ENCODE measurements at regions not wholly inside any gene's neighbourhood (a gene's known extent, or its start where the extent isn't known, plus 50 kb on each side); places are given as distances from the start of the nearest gene placed in this dataset.

DNA sequence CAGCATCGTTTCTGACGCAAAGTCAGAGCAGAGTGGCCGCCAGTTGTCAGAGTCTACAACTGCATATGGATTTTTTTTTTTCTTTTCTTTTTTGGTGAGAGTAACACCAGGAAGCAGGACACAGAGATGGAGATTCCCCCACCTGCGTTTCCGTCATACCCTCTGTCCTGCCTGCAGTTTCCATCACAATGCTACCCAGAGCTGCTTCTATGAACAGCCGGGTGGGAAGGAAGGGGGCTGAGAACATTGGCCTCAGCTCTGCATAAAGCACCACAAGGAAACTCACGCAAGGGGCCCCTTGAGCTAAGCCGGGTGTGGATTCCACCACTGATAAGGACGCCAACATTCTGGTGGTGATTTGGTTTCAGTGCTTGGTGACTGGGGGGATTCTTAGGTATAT is 183.5 kb upstream of the AFDN start:
- no peak for DNase-seq
- no peaks in the 10 kb centered on the region for H3K36me3 Mint-ChIP-seq (ENCODE audit: low read depth)
- no peak overlapping the region for H3K27ac Mint-ChIP-seq
- H3K9me3 Mint-ChIP-seq = no peaks in the 10 kb centered on the region
- H3K27me3 Mint-ChIP-seq = peaks cover 27% of the 10 kb centered on the region
- H3K4me1 Mint-ChIP-seq (ENCODE audit: low read depth) = peaks cover 1% of the 10 kb centered on the region
- no peak overlapping the region for H3K4me3 Mint-ChIP-seq

DNA sequence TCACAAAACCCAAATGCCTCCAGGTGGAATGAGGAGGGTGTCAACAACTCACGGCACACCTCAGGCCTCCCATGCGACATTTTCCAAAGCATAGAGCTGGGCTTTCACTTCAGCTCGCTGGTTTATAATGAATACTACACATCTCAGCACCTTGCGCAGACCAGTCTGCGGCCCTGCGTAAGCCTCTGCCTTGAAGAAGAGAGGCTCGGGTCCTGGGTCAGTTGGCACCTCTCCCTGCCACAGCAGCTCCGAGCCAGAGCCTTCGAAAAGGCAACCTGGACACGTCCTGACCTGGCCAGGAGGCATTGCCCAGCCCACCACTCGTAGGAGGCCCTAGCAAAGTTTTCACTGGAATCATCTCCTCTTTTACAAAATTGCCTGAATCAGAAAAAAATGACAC is 183.0 kb upstream of the AFDN start:
- DNase-seq = no peak
- Mint-ChIP-seq H3K27me3 (peaks cover 27% of the 10 kb centered on the region), H3K36me3 (ENCODE audit: low read depth) (no peaks in the 10 kb centered on the region), H3K4me3 (no peak overlapping the region), H3K4me1 (ENCODE audit: low read depth) (peaks cover 1% of the 10 kb centered on the region), H3K9me3 (no peaks in the 10 kb centered on the region), H3K27ac (no peak overlapping the region)

DNA sequence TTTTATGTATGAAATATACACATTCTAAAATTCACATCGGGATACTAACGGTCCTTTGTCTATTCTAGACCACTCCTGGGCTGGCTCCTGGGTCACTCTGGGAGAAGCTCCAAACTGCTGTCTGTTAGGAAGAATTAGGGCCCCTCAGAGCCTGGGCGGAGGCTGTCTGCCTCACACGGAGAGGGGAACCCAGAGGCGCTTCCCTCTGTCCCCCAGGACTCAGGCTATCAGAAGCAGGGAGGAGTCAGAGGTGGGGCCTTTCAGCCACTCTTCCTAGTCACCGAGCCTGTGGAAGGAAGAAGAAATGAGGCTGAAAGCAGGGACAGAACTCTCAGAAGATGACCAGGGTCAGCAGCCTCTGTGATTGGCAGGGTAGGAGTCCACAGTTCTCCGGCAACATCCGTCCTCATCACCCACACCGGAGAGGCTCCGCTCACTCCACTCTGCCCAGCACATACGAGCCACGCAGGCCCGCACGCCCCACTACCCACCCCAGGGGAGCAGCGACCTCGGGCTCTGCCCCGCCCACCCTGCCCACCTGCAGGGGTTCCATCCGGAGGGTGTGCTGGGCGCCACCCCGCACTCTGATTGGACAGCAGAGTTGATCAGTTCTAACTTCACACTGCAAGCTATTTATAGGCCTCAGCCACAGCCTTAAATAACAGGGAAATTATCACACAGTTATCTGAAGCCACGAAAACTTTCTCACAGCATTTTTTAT is 182.1 kb upstream of the AFDN start:
- Mint-ChIP-seq H3K9me3 (no peaks in the 10 kb centered on the region), H3K36me3 (ENCODE audit: low read depth) (no peaks in the 10 kb centered on the region), H3K4me1 (ENCODE audit: low read depth) (peaks cover 1% of the 10 kb centered on the region), H3K27ac (no peak overlapping the region), H3K27me3 (peaks cover 29% of the 10 kb centered on the region), H3K4me3 (no peak overlapping the region)
- no peak for DNase-seq

DNA sequence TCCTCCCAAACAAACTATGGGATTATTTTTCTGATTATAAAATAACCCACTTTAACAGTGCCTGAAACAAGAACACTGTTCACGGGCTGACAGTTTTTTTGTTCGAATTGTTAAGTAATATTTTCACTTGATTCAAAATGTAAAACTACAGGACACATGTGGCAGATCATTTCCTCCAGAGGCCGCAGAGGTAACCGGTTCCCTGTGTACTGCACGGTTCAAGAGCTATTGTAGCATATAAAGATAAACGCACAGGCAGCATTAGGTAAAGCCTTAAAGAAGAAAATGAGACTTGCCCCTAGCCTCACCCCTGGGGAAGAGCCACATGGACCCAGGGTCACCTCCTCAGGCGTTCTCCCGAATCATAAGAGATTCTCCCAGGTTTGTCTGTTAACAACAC is 181.3 kb upstream of the AFDN start:
- Mint-ChIP-seq H3K4me3 (no peak overlapping the region), H3K36me3 (ENCODE audit: low read depth) (no peaks in the 10 kb centered on the region), H3K4me1 (ENCODE audit: low read depth) (peaks cover 1% of the 10 kb centered on the region), H3K27me3 (peaks cover 36% of the 10 kb centered on the region), H3K9me3 (no peaks in the 10 kb centered on the region), H3K27ac (no peak overlapping the region)
- no peak for DNase-seq

DNA sequence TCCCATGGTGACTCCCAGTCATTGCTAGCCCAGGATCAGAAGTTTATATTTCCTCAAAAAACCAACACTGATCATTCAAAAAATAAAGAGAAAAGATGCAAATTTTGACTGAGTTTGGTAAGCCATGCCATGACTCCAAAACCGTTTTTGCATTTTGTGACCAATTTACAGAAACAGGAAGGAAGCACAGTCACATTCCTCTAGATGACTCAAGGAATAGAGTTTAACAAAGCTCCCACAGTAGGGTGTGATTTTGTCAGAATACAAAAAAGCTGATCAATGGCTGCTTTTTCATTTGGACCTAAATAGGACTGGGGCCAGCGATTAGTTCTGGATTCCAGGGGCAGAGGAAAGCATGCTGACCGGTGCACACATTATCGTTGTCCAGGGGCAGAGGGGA is 179.4 kb upstream of the AFDN start:
- Mint-ChIP-seq H3K36me3 (ENCODE audit: low read depth) (no peaks in the 10 kb centered on the region), H3K27ac (no peak overlapping the region), H3K4me3 (no peak overlapping the region), H3K27me3 (peaks cover 36% of the 10 kb centered on the region), H3K9me3 (no peaks in the 10 kb centered on the region), H3K4me1 (ENCODE audit: low read depth) (peaks cover 1% of the 10 kb centered on the region)
- no peak for DNase-seq

DNA sequence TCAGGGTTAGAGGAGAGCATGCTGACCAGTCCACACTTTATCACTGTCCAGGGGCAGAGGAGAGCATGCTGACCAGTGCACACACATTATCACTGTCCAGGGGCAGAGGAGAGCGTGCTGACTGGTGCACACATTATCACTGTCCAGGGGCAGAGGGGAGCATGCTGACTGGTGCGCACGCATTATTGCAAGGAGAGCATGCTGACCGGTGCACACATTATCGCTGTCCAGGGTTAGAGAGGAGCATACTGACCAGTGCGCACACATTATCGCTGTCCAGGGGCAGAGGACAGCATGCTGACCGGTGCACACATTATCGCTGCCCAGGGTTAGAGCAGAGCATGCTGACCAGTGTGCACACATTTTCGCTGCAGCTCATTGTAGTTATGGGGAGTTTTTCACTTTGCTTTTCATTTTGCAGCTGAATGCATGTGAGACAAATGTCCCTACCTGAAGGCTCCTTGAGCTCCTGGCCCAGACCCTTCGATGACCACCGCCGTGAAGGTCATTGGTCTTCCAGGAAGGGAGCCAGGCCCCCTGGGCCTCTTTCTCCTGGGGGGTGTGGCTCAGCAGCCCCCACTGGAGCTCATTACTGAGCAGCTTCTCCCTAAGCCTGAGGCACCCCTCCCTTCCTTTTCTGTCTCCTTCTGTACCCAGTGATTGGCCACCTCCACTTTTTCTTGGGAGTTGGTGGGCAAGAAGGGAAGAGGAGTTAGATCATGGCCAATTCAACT is 178.8 kb upstream of the AFDN start:
- H3K4me1 Mint-ChIP-seq (ENCODE audit: low read depth) = peaks cover 1% of the 10 kb centered on the region
- DNase-seq = no peak

DNA sequence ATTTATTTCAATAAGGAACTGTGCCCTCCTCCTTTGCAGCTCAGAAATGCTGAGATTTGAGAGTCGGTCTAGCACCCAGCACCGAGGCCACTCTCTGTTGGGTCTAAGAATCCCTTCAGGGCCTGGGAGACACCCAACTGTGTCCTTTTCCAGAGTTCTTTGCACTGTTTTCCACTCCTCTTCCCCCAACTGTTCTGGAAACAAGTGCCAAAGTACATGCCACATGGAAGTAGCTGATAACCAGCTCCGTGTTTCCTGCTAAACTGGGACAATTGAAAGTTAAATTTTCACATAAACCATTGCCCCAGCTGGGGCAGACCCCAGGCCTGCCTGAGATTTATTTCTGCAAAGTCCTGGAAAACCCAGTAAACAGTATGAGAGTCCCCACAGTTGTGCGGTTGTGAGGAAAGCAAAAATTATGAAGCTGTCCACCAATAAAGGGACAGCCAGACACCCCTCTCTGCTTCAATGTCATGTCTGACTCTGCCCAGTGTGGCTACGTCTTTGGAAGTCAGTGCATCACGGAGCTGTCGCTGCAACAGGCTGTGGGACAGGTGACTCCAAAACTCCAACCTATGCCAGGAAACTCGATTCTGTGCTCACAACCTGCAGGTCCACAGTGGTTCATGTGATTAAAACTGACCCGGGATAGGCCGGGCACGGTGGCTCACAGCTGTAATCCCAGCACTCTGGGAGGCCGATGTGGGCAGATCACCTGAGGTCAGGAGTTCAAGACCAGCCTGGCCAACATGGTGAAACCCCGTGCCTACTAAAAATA is 178.0 kb upstream of the AFDN start:
- Mint-ChIP-seq H3K27ac (no peak overlapping the region), H3K9me3 (no peaks in the 10 kb centered on the region), H3K27me3 (peaks cover 43% of the 10 kb centered on the region), H3K4me1 (ENCODE audit: low read depth) (peaks cover 1% of the 10 kb centered on the region), H3K36me3 (ENCODE audit: low read depth) (no peaks in the 10 kb centered on the region), H3K4me3 (no peak overlapping the region)
- no peak for DNase-seq

More for the DNA sequence above, 178.8 kb upstream of the AFDN start:
- Mint-ChIP-seq H3K27me3 (peaks cover 38% of the 10 kb centered on the region), H3K27ac (no peak overlapping the region), H3K4me3 (no peak overlapping the region), H3K9me3 (no peaks in the 10 kb centered on the region), H3K36me3 (ENCODE audit: low read depth) (no peaks in the 10 kb centered on the region)

DNA sequence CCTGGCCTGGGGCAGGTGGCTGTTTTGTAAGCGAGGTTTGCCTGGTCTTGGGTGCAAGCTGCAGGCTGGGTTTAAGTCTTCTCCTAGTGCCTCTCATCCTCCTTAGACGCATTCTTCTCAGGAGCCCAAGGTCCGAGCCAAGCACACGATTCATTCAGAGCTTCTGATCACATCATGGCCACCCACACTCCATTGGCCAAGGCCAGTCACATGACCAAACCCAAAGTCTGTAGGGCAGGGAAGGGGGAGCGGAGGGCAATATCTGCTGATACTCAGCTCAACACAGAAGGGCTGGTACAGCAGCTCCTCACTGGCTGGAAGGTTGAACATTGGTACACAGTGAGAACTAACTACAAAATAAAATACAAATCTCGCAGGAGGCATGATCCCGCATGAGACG is 177.2 kb upstream of the AFDN start:
- DNase-seq = no peak
- Mint-ChIP-seq H3K4me1 (ENCODE audit: low read depth) (peaks cover 1% of the 10 kb centered on the region), H3K4me3 (no peak overlapping the region), H3K27ac (no peak overlapping the region), H3K36me3 (ENCODE audit: low read depth) (no peaks in the 10 kb centered on the region), H3K27me3 (peaks cover 42% of the 10 kb centered on the region), H3K9me3 (no peaks in the 10 kb centered on the region)

DNA sequence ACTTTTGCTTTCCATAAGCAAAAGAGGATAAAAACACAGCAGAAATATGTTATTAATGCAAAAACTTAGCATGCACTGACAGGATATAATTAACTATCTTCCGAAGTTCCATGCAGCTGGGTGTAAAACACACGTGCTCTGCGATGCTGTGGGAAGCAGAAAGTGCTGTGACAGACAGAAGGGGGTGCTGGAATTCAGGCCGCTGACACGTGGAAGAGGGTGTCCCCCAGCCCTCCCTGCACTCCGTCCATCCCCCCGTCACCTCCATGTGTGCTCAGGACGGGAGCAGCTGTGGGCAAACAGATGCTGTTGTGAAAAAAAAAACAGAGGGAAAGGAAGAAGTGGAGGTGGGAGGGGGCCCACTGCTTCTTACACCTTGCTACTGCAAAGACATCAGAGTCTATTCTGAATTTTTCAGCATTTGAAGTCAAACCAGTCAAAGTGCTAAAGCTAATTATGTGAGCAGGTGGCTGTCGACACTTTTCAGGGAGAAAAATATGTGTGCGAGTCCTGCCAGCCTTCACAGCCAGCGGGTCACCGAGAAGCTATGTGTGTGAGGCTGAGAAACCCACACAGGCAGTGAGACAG is 175.9 kb upstream of the AFDN start:
- DNase-seq = no peak
- H3K27me3 Mint-ChIP-seq = peaks cover 35% of the 10 kb centered on the region
- no peaks in the 10 kb centered on the region for H3K9me3 Mint-ChIP-seq
- H3K4me1 Mint-ChIP-seq (ENCODE audit: low read depth) = peaks cover 1% of the 10 kb centered on the region
- H3K27ac Mint-ChIP-seq = no peak overlapping the region
- H3K4me3 Mint-ChIP-seq = no peak overlapping the region
- H3K36me3 Mint-ChIP-seq (ENCODE audit: low read depth) = no peaks in the 10 kb centered on the region

DNA sequence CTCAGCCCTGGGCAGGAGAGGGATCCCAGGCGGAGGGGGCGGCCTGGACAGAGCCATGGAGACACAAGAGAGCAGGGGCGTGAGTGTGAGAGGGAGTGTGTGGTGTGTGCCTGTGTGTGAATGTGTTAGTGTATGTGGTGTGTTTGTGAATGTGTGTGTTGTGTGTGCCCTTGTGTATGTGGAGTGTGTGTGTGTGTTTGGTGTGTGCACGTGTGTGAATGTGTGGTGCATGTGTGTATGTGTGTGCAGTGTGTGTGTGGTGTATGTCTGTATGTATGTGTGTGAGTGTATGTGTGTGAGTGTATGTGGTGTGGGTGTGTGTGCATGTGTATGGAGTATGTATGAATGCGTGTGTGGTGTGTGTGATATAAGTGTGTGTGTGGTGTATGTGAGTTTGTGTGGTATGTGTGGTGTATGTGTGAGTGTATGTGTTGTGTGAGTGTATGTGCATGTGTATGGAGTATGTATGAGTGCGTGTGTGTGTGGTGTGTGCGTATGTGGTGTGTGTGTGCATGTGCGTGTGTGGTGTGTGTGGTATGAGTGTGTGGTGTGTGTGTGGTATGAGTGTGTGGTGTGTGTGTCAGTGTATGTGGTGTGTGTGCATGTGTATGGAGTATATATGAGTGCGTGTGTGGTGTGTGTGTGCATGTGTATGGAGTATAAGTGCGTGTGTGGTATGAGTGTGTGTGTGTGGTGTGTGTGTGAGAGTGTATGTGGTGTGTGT is 175.2 kb upstream of the AFDN start:
- no peak overlapping the region for H3K27ac Mint-ChIP-seq
- H3K4me1 Mint-ChIP-seq (ENCODE audit: low read depth) = peaks cover 1% of the 10 kb centered on the region
- no peaks in the 10 kb centered on the region for H3K36me3 Mint-ChIP-seq (ENCODE audit: low read depth)
- peaks cover 31% of the 10 kb centered on the region for H3K27me3 Mint-ChIP-seq
- DNase-seq = no peak
- H3K9me3 Mint-ChIP-seq = no peaks in the 10 kb centered on the region
- no peak overlapping the region for H3K4me3 Mint-ChIP-seq

DNA sequence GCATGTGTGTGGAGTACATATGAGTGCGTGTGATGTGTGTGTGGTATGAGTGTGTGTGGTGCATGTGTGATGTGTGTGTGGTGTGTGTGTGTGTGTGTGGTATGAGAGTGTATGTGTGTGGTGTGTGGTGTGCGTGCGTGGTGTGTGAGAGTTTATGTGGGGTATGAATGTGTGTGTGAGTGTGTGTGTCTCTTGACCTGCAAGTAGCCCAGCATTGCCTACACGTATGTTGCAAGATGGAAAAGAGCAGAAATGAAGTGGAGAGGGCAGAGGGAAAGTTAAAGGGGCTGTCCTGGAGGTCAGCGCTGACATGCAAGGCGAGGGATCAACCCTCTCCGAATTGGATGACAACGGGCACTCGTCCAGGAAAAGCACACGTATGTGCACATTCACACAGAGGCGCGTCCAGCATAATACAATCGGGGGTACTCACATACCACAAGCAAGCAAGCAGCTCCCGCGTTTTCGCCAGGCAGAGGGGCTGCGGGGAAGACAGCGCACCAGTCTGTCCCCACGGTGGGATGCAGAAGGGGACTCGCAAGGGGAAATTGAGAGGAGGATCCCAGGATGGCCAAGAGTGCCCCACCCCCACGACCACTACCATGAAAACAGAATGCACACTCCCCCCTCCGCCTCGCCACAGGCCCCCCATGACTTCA is 174.5 kb upstream of the AFDN start:
- Mint-ChIP-seq H3K36me3 (ENCODE audit: low read depth) (no peaks in the 10 kb centered on the region), H3K27me3 (peaks cover 24% of the 10 kb centered on the region), H3K9me3 (no peaks in the 10 kb centered on the region), H3K27ac (no peak overlapping the region), H3K4me1 (ENCODE audit: low read depth) (peaks cover 1% of the 10 kb centered on the region), H3K4me3 (no peak overlapping the region)
- no peak for DNase-seq

DNA sequence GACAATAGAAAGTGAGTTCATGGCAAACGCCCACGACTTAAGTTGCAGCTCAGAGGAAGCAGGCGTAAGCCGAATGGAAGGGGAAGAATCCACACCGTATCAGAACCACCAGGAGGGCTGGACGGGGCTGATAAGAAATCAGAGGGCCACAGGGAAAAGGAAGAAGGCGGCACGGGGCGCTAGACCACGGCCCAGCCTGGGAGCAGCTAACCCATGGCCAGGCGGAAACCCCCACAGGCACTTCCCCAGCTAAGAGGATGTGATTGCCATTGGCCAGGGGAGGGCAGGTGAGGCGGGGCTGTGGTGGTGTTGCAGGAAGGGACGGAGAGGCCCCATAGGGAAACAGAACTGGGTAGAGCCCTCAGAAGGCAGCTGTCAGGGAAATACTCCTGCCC is 174.0 kb upstream of the AFDN start:
- Mint-ChIP-seq H3K27ac (no peak overlapping the region), H3K9me3 (no peaks in the 10 kb centered on the region), H3K4me1 (ENCODE audit: low read depth) (no peaks in the 10 kb centered on the region), H3K27me3 (peaks cover 20% of the 10 kb centered on the region), H3K4me3 (no peak overlapping the region), H3K36me3 (ENCODE audit: low read depth) (no peaks in the 10 kb centered on the region)
- no peak for DNase-seq

DNA sequence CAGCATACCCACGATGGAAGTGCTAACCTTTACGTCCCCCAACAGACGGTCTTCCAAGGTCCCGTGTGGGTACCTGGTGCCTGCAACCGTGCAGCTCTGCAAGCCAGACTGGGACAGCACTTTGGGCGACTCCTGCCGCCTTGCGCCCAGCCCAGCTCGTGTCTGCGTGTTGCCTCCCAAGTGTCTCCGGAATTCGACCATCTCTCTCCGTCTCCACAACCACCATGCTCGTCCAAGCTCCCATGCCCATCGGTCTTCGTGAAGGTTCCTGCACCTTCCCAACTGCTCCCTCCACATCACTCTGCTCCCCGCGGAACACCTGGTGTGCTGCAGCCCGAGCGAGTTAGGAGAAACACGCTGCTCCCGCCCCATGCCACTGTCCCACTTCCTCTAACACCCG is 173.2 kb upstream of the AFDN start:
- DNase-seq = no peak
- H3K36me3 Mint-ChIP-seq (ENCODE audit: low read depth) = no peaks in the 10 kb centered on the region
- H3K27ac Mint-ChIP-seq = no peak overlapping the region
- H3K27me3 Mint-ChIP-seq = peaks cover 18% of the 10 kb centered on the region
- H3K4me1 Mint-ChIP-seq (ENCODE audit: low read depth) = no peaks in the 10 kb centered on the region
- H3K4me3 Mint-ChIP-seq = no peak overlapping the region
- H3K9me3 Mint-ChIP-seq = no peaks in the 10 kb centered on the region

DNA sequence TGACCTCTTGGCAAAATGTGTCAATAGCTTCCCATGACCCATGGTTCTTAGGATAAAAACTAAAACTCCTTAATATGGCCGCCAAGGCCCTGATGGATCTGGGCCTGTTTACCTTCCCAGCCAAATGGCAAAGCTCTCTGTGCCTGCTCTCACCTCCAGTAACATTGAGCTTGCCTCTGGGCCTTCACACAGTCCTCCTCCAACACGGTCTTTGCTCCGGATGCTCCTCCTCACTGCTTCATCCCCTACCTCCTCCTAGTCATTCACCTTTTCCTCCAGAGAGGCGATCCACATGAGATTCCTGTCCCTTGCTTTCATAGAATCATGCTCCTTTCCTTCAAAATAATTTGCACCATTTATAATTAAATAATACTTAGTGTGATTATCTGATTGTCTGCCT is 172.3 kb upstream of the AFDN start:
- H3K36me3 Mint-ChIP-seq (ENCODE audit: low read depth) = no peaks in the 10 kb centered on the region
- no peaks in the 10 kb centered on the region for H3K4me1 Mint-ChIP-seq (ENCODE audit: low read depth)
- no peak for DNase-seq
- H3K9me3 Mint-ChIP-seq = no peaks in the 10 kb centered on the region
- H3K27me3 Mint-ChIP-seq = peaks cover 17% of the 10 kb centered on the region
- no peak overlapping the region for H3K27ac Mint-ChIP-seq
- no peak overlapping the region for H3K4me3 Mint-ChIP-seq
